ENCODE measurements at regions not wholly inside any gene's neighbourhood (a gene's known extent, or its start where the extent isn't known, plus 50 kb on each side); places are given as distances from the start of the nearest gene placed in this dataset.

- intact Hi-C loops (cut with micrococcal nuclease): no loop called here
- Histone ChIP-seq H3K27ac (ENCODE audit: low read depth, low read length) (no peak overlapping the region), H3K4me3 (ENCODE audit: low read length in 2 of 2) (no peak overlapping the region), H3K4me1 (ENCODE audit: insufficient read depth, low read length) (peaks cover 24% of the 10 kb centered on the region), H3K9me3 (ENCODE audit: control insufficient read depth in 1 of 2, low read length in 2 of 2) (no peaks in the 10 kb centered on the region), H3K36me3 (ENCODE audit: insufficient read depth, low read length) (no peaks in the 10 kb centered on the region), H3K27me3 (ENCODE audit: insufficient read depth, low read length) (no peaks in the 10 kb centered on the region)
- Mint-ChIP-seq H3K36me3 (no peaks in the 10 kb centered on the region), H3K9me3 (no peaks in the 10 kb centered on the region), H3K4me1 (peaks cover 15 to 31% (median 26%) of the 10 kb centered on the region in 4 donors), H3K27me3 (no peaks in the 10 kb centered on the region), H3K27ac (peak overlapping the region in 1 of 7 donors; percentile 64), H3K4me3 (no peak overlapping the region)
- ChIA-PET POLR2A (ENCODE audit: partially characterized antibody) (interaction anchor here (1.1 kb wide), 1 partner anchor 21 kb away, joined by 3 read pairs; no protein-coding TSS in a partner anchor), CTCF (ENCODE audit: partially characterized antibody) (no interaction called here)
- no peak for DNase-seq
Observed at GRCh38 chr2:9715238-9715637, 84.4 kb upstream of the YWHAQ start.

- DNase-seq: no peak
- no peaks in the 10 kb centered on the region for H3K9me3 ChIP-seq (ENCODE audit: control insufficient read depth in 1 of 2, low read length in 2 of 2)
- intact Hi-C loops (cut with micrococcal nuclease): no loop called here
- H3K4me3 ChIP-seq (ENCODE audit: low read length in 2 of 2): no peak overlapping the region
- Mint-ChIP-seq H3K36me3 (no peaks in the 10 kb centered on the region), H3K4me1 (peaks cover 3 to 6% (median 5%) of the 10 kb centered on the region in 4 donors), H3K27me3 (no peaks in the 10 kb centered on the region), H3K9me3 (no peaks in the 10 kb centered on the region), H3K4me3 (no peak overlapping the region), H3K27ac (peak overlapping the region in 1 of 7 donors; percentile 16)
- POLR2A ChIA-PET (ENCODE audit: partially characterized antibody): no interaction called here
- H3K4me1 ChIP-seq (ENCODE audit: insufficient read depth, low read length): peaks cover under 1% of the 10 kb centered on the region
- H3K36me3 ChIP-seq (ENCODE audit: insufficient read depth, low read length): no peaks in the 10 kb centered on the region
- no peak overlapping the region for H3K27ac ChIP-seq (ENCODE audit: low read depth, low read length)
- CTCF ChIA-PET (ENCODE audit: partially characterized antibody): no interaction called here
- no peaks in the 10 kb centered on the region for H3K27me3 ChIP-seq (ENCODE audit: insufficient read depth, low read length)
Observed at GRCh38 chr2:9717886-9718451, 87.2 kb upstream of the YWHAQ start.

GRCh38 chr2:9720352-9721093, 89.7 kb upstream of the YWHAQ start:
- Histone ChIP-seq H3K27ac (ENCODE audit: low read depth, low read length) (no peak overlapping the region), H3K9me3 (ENCODE audit: control insufficient read depth in 1 of 2, low read length in 2 of 2) (no peaks in the 10 kb centered on the region), H3K27me3 (ENCODE audit: insufficient read depth, low read length) (no peaks in the 10 kb centered on the region), H3K4me1 (ENCODE audit: insufficient read depth, low read length) (no peaks in the 10 kb centered on the region), H3K36me3 (ENCODE audit: insufficient read depth, low read length) (no peaks in the 10 kb centered on the region), H3K4me3 (ENCODE audit: low read length in 2 of 2) (no peak overlapping the region)
- Mint-ChIP-seq H3K36me3 (no peaks in the 10 kb centered on the region), H3K9me3 (no peaks in the 10 kb centered on the region), H3K27ac (no peak overlapping the region), H3K4me1 (peaks cover 0 to 3% (median 1%) of the 10 kb centered on the region in 4 donors), H3K4me3 (no peak overlapping the region), H3K27me3 (no peaks in the 10 kb centered on the region)
- ChIA-PET CTCF (ENCODE audit: partially characterized antibody) (interaction anchor here (0.9 kb wide), 1 partner anchor 16 kb away, joined by 3 read pairs; no protein-coding TSS in a partner anchor), POLR2A (ENCODE audit: partially characterized antibody) (no interaction called here)
- intact Hi-C loops (cut with micrococcal nuclease): no loop called here
- no peak for DNase-seq

GRCh38 chr2:9721344-9721743, 90.5 kb upstream of the YWHAQ start:
- Mint-ChIP-seq H3K27me3 (no peaks in the 10 kb centered on the region), H3K9me3 (no peaks in the 10 kb centered on the region), H3K36me3 (no peaks in the 10 kb centered on the region), H3K4me3 (no peak overlapping the region), H3K4me1 (peaks cover 0 to 2% (median under 1%) of the 10 kb centered on the region in 4 donors), H3K27ac (no peak overlapping the region)
- no peak overlapping the region for H3K4me3 ChIP-seq (ENCODE audit: low read length in 2 of 2)
- H3K36me3 ChIP-seq (ENCODE audit: insufficient read depth, low read length): no peaks in the 10 kb centered on the region
- DNase-seq: no peak
- H3K27me3 ChIP-seq (ENCODE audit: insufficient read depth, low read length): no peaks in the 10 kb centered on the region
- H3K27ac ChIP-seq (ENCODE audit: low read depth, low read length): no peak overlapping the region
- H3K9me3 ChIP-seq (ENCODE audit: control insufficient read depth in 1 of 2, low read length in 2 of 2): no peaks in the 10 kb centered on the region
- ChIA-PET POLR2A (ENCODE audit: partially characterized antibody) (no interaction called here), CTCF (ENCODE audit: partially characterized antibody) (no interaction called here)
- intact Hi-C loops (cut with micrococcal nuclease): no loop called here
- H3K4me1 ChIP-seq (ENCODE audit: insufficient read depth, low read length): no peaks in the 10 kb centered on the region

- Mint-ChIP-seq H3K27me3 (no peaks in the 10 kb centered on the region), H3K27ac (no peak overlapping the region), H3K4me3 (no peak overlapping the region), H3K4me1 (peaks cover 0 to 2% (median under 1%) of the 10 kb centered on the region in 4 donors), H3K36me3 (no peaks in the 10 kb centered on the region), H3K9me3 (no peaks in the 10 kb centered on the region)
- ChIA-PET POLR2A (ENCODE audit: partially characterized antibody) (no interaction called here), CTCF (ENCODE audit: partially characterized antibody) (no interaction called here)
- H3K36me3 ChIP-seq (ENCODE audit: insufficient read depth, low read length): no peaks in the 10 kb centered on the region
- H3K4me1 ChIP-seq (ENCODE audit: insufficient read depth, low read length): no peaks in the 10 kb centered on the region
- no peak overlapping the region for H3K4me3 ChIP-seq (ENCODE audit: low read length in 2 of 2)
- H3K27me3 ChIP-seq (ENCODE audit: insufficient read depth, low read length): no peaks in the 10 kb centered on the region
- no peaks in the 10 kb centered on the region for H3K9me3 ChIP-seq (ENCODE audit: control insufficient read depth in 1 of 2, low read length in 2 of 2)
- no peak for DNase-seq
- no peak overlapping the region for H3K27ac ChIP-seq (ENCODE audit: low read depth, low read length)
- intact Hi-C loops (cut with micrococcal nuclease): no loop called here
Observed at GRCh38 chr2:9722451-9722850, 91.7 kb upstream of the YWHAQ start.

- H3K27me3 Mint-ChIP-seq: no peaks in the 10 kb centered on the region
- no peak overlapping the region for H3K4me3 Mint-ChIP-seq
- Histone ChIP-seq H3K9me3 (ENCODE audit: control insufficient read depth in 1 of 2, low read length in 2 of 2) (no peaks in the 10 kb centered on the region), H3K4me1 (ENCODE audit: insufficient read depth, low read length) (no peaks in the 10 kb centered on the region), H3K4me3 (ENCODE audit: low read length in 2 of 2) (no peak overlapping the region), H3K27ac (ENCODE audit: low read depth, low read length) (no peak overlapping the region), H3K27me3 (ENCODE audit: insufficient read depth, low read length) (no peaks in the 10 kb centered on the region), H3K36me3 (ENCODE audit: insufficient read depth, low read length) (no peaks in the 10 kb centered on the region)
- ChIA-PET POLR2A (ENCODE audit: partially characterized antibody) (interaction anchor here (1.1 kb wide), 1 partner anchor 10 kb away, joined by 4 read pairs; no protein-coding TSS in a partner anchor), CTCF (ENCODE audit: partially characterized antibody) (no interaction called here)
- H3K4me1 Mint-ChIP-seq: peaks cover 0 to 9% (median 4%) of the 10 kb centered on the region in 4 donors
- H3K27ac Mint-ChIP-seq: peak overlapping the region in 1 of 7 donors; percentile 71
- intact Hi-C loops (cut with micrococcal nuclease): no loop called here
- DNase-seq: no peak
- no peaks in the 10 kb centered on the region for H3K9me3 Mint-ChIP-seq
- H3K36me3 Mint-ChIP-seq: no peaks in the 10 kb centered on the region
Observed at GRCh38 chr2:9724565-9724964, 93.8 kb upstream of the YWHAQ start.

- Histone ChIP-seq H3K36me3 (ENCODE audit: insufficient read depth, low read length) (no peaks in the 10 kb centered on the region), H3K9me3 (ENCODE audit: control insufficient read depth in 1 of 2, low read length in 2 of 2) (no peaks in the 10 kb centered on the region), H3K4me3 (ENCODE audit: low read length in 2 of 2) (no peak overlapping the region), H3K27ac (ENCODE audit: low read depth, low read length) (no peak overlapping the region), H3K4me1 (ENCODE audit: insufficient read depth, low read length) (no peaks in the 10 kb centered on the region), H3K27me3 (ENCODE audit: insufficient read depth, low read length) (no peaks in the 10 kb centered on the region)
- no peaks in the 10 kb centered on the region for H3K27me3 Mint-ChIP-seq
- no peak for DNase-seq
- ChIA-PET CTCF (ENCODE audit: partially characterized antibody) (interaction anchor here (1.1 kb wide), 1 partner anchor 45 kb away, joined by 3 read pairs; no protein-coding TSS in a partner anchor), POLR2A (ENCODE audit: partially characterized antibody) (interaction anchor here (1.1 kb wide), 1 partner anchor 10 kb away, joined by 4 read pairs; no protein-coding TSS in a partner anchor)
- H3K36me3 Mint-ChIP-seq: no peaks in the 10 kb centered on the region
- H3K27ac Mint-ChIP-seq: peak overlapping the region in 1 of 7 donors; percentile 27
- peaks cover 0 to 9% (median 4%) of the 10 kb centered on the region in 4 donors for H3K4me1 Mint-ChIP-seq
- intact Hi-C loops (cut with micrococcal nuclease): no loop called here
- H3K9me3 Mint-ChIP-seq: no peaks in the 10 kb centered on the region
- H3K4me3 Mint-ChIP-seq: no peak overlapping the region
Observed at GRCh38 chr2:9725106-9725505, 94.3 kb upstream of the YWHAQ start.
